Type B pancreatic cell (in vitro differentiated cells): ENCODE measurements at regions not wholly inside any gene's neighbourhood (a gene's known extent, or its start where the extent isn't known, plus 50 kb on each side); places are given as distances from the start of the nearest gene placed in this dataset.

Source experiments
- DNase-seq: peaks from one replicate; pipeline ENCODE4 v3.0.0; 2021; ENCODE audit warnings: mixed read lengths; ENCODE audit not compliant: unreplicated experiment; ENCODE audit errors: extremely low spot score
- H3K27ac Mint-ChIP-seq: 2 replicates; pipeline ENCODE4 v1.8.0; 2021; ENCODE audit warnings: mild to moderate bottlenecking, mixed read lengths
- H3K27me3 Mint-ChIP-seq: 2 replicates; pipeline ENCODE4 v1.8.0; 2021; ENCODE audit warnings: mixed read lengths
- H3K36me3 Mint-ChIP-seq: 2 replicates; pipeline ENCODE4 v1.8.0; 2021; ENCODE audit warnings: mixed read lengths
- H3K4me1 Mint-ChIP-seq: one replicate; pipeline ENCODE4 v1.8.0; 2021; ENCODE audit warnings: mixed read lengths; ENCODE audit not compliant: unreplicated experiment
- H3K4me3 Mint-ChIP-seq: 2 replicates; pipeline ENCODE4 v1.8.0; 2021; ENCODE audit warnings: mild to moderate bottlenecking, mixed read lengths
- H3K9me3 Mint-ChIP-seq: 2 replicates; pipeline ENCODE4 v1.8.0; 2021; ENCODE audit warnings: mixed read lengths
- TF ChIP-seq, protein P1 (sequence below): fragments of 200-600 bp; sonication (generic); conservative IDR thresholded peaks from 2 replicates; pipeline ENCODE4 v1.5.0; 2021; ENCODE audit warnings: antibody characterized with exemption, mild to moderate bottlenecking

DNA sequence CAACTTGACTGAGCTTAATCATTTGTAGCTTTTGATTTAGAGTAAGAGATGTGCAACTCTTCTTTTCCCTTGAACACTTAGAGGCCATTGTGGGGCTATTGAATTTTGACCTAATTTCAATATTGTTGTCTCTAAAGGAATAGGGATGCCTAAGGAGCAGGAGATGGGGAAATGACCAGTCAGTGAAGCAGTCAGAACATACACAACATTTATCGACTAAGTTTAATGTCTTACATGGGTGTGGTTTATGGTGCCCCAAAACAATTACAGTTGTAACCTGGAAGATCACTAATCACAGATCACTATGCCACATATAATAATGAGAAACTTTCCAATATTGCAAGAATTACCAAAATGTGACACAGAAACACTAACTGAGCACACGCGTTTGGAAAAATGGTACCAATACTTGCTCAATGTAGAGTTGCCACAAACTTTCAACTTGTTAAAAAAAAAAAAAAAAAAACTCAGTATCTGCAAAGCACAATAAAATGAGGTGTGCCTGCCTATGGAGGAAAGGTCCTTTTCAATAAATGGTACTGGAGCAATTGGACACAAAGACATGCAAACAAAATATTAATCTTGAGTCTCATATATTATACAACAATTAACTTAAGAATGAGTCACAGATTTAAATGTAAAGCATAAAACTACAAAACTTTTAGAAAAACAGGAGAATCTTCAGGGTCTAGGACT lies 189.6 kb upstream of the RAD23B start:
- no peaks in the 10 kb centered on the region for H3K4me1 Mint-ChIP-seq
- H3K9me3 Mint-ChIP-seq: no peaks in the 10 kb centered on the region
- no peak overlapping the region for H3K4me3 Mint-ChIP-seq
- H3K27ac Mint-ChIP-seq: no peak overlapping the region
- DNase-seq: no peak
- TF ChIP-seq, protein P1, sequence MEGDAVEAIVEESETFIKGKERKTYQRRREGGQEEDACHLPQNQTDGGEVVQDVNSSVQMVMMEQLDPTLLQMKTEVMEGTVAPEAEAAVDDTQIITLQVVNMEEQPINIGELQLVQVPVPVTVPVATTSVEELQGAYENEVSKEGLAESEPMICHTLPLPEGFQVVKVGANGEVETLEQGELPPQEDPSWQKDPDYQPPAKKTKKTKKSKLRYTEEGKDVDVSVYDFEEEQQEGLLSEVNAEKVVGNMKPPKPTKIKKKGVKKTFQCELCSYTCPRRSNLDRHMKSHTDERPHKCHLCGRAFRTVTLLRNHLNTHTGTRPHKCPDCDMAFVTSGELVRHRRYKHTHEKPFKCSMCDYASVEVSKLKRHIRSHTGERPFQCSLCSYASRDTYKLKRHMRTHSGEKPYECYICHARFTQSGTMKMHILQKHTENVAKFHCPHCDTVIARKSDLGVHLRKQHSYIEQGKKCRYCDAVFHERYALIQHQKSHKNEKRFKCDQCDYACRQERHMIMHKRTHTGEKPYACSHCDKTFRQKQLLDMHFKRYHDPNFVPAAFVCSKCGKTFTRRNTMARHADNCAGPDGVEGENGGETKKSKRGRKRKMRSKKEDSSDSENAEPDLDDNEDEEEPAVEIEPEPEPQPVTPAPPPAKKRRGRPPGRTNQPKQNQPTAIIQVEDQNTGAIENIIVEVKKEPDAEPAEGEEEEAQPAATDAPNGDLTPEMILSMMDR: no peak
- no peaks in the 10 kb centered on the region for H3K27me3 Mint-ChIP-seq
- H3K36me3 Mint-ChIP-seq: no peaks in the 10 kb centered on the region

DNA sequence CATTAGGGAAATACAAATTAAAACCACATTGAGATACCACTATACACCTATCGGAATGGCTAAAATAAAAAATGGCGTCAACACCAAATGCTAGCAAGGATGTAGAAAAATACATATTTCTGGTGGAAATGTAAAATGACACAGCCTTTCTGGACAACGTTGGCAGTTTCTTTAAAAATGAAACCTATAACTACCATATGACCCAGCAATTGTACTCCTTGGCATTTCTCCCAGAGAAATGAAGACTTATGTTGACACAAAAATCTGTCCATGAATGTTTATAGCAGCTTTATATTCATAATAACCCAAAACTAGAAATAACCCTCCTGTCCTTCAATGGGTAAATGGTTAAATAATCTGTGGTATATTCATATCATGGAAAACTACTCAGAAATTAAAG lies 188.7 kb upstream of the RAD23B start:
- H3K4me3 Mint-ChIP-seq: no peak overlapping the region
- no peak overlapping the region for H3K27ac Mint-ChIP-seq
- H3K27me3 Mint-ChIP-seq: no peaks in the 10 kb centered on the region
- no peak for DNase-seq
- no peaks in the 10 kb centered on the region for H3K36me3 Mint-ChIP-seq
- no peaks in the 10 kb centered on the region for H3K9me3 Mint-ChIP-seq
- TF ChIP-seq, protein P1: no peak
- H3K4me1 Mint-ChIP-seq: no peaks in the 10 kb centered on the region

DNA sequence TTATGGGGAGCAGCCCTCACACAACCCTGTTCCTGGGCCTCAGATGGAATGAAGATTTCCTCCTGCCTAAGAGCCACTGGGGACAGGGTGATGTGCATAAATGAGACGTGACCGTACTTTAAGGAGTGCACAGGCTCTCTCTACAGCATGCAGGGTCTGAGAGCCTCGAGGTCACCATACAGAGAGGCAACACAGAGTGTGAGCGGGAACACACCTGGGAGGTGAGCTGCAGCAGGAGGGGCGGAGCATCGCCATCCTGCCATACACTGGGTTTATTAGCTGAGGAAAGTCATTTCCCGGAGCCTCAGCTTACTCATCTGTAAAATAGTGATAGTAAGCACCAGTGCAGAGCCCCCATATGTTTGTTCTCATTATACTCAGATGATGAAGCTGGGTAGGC lies 182.5 kb upstream of the RAD23B start:
- TF ChIP-seq, protein P1: no peak
- peaks cover 4% of the 10 kb centered on the region for H3K4me1 Mint-ChIP-seq
- no peak overlapping the region for H3K27ac Mint-ChIP-seq
- no peak for DNase-seq
- no peak overlapping the region for H3K4me3 Mint-ChIP-seq
- no peaks in the 10 kb centered on the region for H3K36me3 Mint-ChIP-seq
- no peaks in the 10 kb centered on the region for H3K9me3 Mint-ChIP-seq
- no peaks in the 10 kb centered on the region for H3K27me3 Mint-ChIP-seq

DNA sequence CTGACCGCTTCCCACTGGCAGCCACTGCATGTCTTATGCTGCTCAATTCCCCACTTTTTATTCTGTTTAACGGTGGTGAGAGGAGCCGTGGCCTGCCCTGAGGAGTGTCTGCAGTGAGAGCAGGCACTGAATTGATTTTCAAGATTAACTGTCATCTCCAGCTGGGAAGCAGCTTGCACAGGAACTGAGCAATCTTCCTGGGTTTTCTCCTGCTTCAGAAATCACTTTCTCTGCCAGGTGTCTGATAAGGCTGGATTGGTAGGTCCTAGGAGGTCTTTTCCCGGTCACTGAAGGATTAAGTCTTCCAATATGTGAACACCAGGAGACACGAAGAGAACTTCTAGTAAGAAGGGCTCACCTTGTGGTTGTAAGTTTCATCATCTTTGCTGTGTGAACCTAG lies 181.1 kb upstream of the RAD23B start:
- Mint-ChIP-seq H3K27ac (no peak overlapping the region), H3K36me3 (no peaks in the 10 kb centered on the region), H3K27me3 (no peaks in the 10 kb centered on the region), H3K4me1 (peaks cover 4% of the 10 kb centered on the region), H3K9me3 (no peaks in the 10 kb centered on the region), H3K4me3 (no peak overlapping the region)
- TF ChIP-seq, protein P1: no peak
- no peak for DNase-seq

DNA sequence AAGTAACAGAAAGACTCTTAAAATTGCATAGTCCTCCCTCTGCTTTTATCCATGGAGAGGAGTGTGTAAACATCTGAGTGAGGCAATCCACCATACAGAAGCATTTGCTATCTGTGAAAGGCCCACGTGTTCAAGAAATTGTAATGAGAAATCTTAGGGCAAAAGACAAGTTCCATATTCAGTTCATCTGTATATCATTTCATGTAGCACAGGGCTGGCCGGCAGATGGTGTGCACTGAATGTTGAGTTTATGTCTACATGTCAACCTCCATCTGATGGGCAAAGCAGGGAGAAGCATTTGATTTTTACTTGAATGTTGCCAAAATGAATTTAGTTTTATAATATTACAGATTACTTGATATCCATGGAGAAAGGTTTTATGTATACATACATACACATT lies 179.5 kb upstream of the RAD23B start:
- TF ChIP-seq, protein P1: no peak
- peaks cover 4% of the 10 kb centered on the region for H3K4me1 Mint-ChIP-seq
- no peak overlapping the region for H3K4me3 Mint-ChIP-seq
- H3K27me3 Mint-ChIP-seq: peaks cover 8% of the 10 kb centered on the region
- H3K27ac Mint-ChIP-seq: no peak overlapping the region
- no peaks in the 10 kb centered on the region for H3K36me3 Mint-ChIP-seq
- H3K9me3 Mint-ChIP-seq: peaks cover 4% of the 10 kb centered on the region
- DNase-seq: no peak
